Activated gamma-delta T cell treated with anti-CD3 and anti-CD28 coated beads, Interleukin-2, amount 50 U/mL, for 16 hours (primary cell): ENCODE measurements at regions not wholly inside any gene's neighbourhood (a gene's known extent, or its start where the extent isn't known, plus 50 kb on each side); places are given as distances from the start of the nearest gene placed in this dataset.

Source experiments
- DNase-seq: peaks from one replicate; pipeline ENCODE4 v3.0.0-alpha.2; 2020; ENCODE audit warnings: low read depth

GRCh38 chr7:155216475-155217272 is 81.0 kb upstream of the INSIG1 start:
- DNase-seq: no peak

GRCh38 chr7:155217634-155218033 is 80.0 kb upstream of the INSIG1 start:
- DNase-seq: no peak

- DNase-seq: no peak
Measured at GRCh38 chr7:155218276-155219153, 79.2 kb upstream of the INSIG1 start.

- DNase-seq: no peak
Measured at GRCh38 chr7:155219154-155219531, 78.5 kb upstream of the INSIG1 start.

- DNase-seq: no peak
Measured at GRCh38 chr7:155219947-155220769, 77.5 kb upstream of the INSIG1 start.

- no peak for DNase-seq
Measured at GRCh38 chr7:155220903-155221302, 76.8 kb upstream of the INSIG1 start.

- no peak for DNase-seq
Measured at GRCh38 chr7:155221547-155221946, 76.1 kb upstream of the INSIG1 start.

GRCh38 chr7:155222061-155222460 is 75.6 kb upstream of the INSIG1 start:
- no peak for DNase-seq

GRCh38 chr7:155222573-155222972 is 75.1 kb upstream of the INSIG1 start:
- no peak for DNase-seq

GRCh38 chr7:155223021-155223420 is 74.7 kb upstream of the INSIG1 start:
- no peak for DNase-seq

- no peak for DNase-seq
Measured at GRCh38 chr7:155223503-155223902, 74.2 kb upstream of the INSIG1 start.

GRCh38 chr7:155224116-155224811 is 73.4 kb upstream of the INSIG1 start:
- DNase-seq: no peak

GRCh38 chr7:155225095-155225494 is 72.6 kb upstream of the INSIG1 start:
- DNase-seq: no peak

- no peak for DNase-seq
Measured at GRCh38 chr7:155225516-155225915, 72.2 kb upstream of the INSIG1 start.

- DNase-seq: no peak
Measured at GRCh38 chr7:155226261-155227003, 71.2 kb upstream of the INSIG1 start.

- no peak for DNase-seq
Measured at GRCh38 chr7:155227004-155227787, 70.5 kb upstream of the INSIG1 start.

GRCh38 chr7:155227788-155228458 is 69.8 kb upstream of the INSIG1 start:
- DNase-seq: no peak

GRCh38 chr7:155228459-155228845 is 69.2 kb upstream of the INSIG1 start:
- DNase-seq: no peak

- DNase-seq: no peak
Measured at GRCh38 chr7:155228894-155229293, 68.8 kb upstream of the INSIG1 start.
